ENCODE measurements at regions not wholly inside any gene's neighbourhood (a gene's known extent, or its start where the extent isn't known, plus 50 kb on each side); places are given as distances from the start of the nearest gene placed in this dataset.

GRCh38 chr10:86591436-86591835 lies 62.9 kb upstream of the OPN4 start:
- Histone ChIP-seq H3K4me1 (ENCODE audit: low read depth) (no peaks in the 10 kb centered on the region), H3K4me3 (no peak overlapping the region), H3K36me3 (ENCODE audit: low read depth) (no peaks in the 10 kb centered on the region), H3K9me3 (no peaks in the 10 kb centered on the region)
- ATAC-seq (no peak), DNase-seq (no peak)
- intact Hi-C loops (cut with DNase I, micrococcal nuclease), result no loop called here
- TF ChIP-seq, protein P1, sequence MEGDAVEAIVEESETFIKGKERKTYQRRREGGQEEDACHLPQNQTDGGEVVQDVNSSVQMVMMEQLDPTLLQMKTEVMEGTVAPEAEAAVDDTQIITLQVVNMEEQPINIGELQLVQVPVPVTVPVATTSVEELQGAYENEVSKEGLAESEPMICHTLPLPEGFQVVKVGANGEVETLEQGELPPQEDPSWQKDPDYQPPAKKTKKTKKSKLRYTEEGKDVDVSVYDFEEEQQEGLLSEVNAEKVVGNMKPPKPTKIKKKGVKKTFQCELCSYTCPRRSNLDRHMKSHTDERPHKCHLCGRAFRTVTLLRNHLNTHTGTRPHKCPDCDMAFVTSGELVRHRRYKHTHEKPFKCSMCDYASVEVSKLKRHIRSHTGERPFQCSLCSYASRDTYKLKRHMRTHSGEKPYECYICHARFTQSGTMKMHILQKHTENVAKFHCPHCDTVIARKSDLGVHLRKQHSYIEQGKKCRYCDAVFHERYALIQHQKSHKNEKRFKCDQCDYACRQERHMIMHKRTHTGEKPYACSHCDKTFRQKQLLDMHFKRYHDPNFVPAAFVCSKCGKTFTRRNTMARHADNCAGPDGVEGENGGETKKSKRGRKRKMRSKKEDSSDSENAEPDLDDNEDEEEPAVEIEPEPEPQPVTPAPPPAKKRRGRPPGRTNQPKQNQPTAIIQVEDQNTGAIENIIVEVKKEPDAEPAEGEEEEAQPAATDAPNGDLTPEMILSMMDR (IDR thresholded peaks at IDR 0.05), result no peak

GRCh38 chr10:86592413-86592812 lies 61.9 kb upstream of the OPN4 start:
- Histone ChIP-seq H3K9me3 (no peaks in the 10 kb centered on the region), H3K4me1 (ENCODE audit: low read depth) (no peaks in the 10 kb centered on the region), H3K4me3 (no peak overlapping the region), H3K36me3 (ENCODE audit: low read depth) (no peaks in the 10 kb centered on the region)
- TF ChIP-seq, protein P1 (IDR thresholded peaks at IDR 0.05), result no peak
- DNase-seq (peak in 1 of 3 donors; percentile 36), ATAC-seq (peak; percentile 86)
- intact Hi-C loops (cut with DNase I, micrococcal nuclease), result no loop called here

- no peak overlapping the region for H3K4me3 ChIP-seq
- DNase-seq (no peak), ATAC-seq (no peak)
- H3K4me1 ChIP-seq (ENCODE audit: low read depth), result no peaks in the 10 kb centered on the region
- intact Hi-C loops (cut with DNase I, micrococcal nuclease), result no loop called here
- no peaks in the 10 kb centered on the region for H3K9me3 ChIP-seq
- H3K36me3 ChIP-seq (ENCODE audit: low read depth), result no peaks in the 10 kb centered on the region
- TF ChIP-seq, protein P1 (IDR thresholded peaks at IDR 0.05), result no peak
Observed at GRCh38 chr10:86594535-86594934, 59.8 kb upstream of the OPN4 start.

GRCh38 chr10:86595496-86595895 lies 58.9 kb upstream of the OPN4 start:
- peaks cover 6% of the 10 kb centered on the region for H3K4me1 ChIP-seq (ENCODE audit: low read depth)
- H3K9me3 ChIP-seq, result no peaks in the 10 kb centered on the region
- DNase-seq (no peak), ATAC-seq (no peak)
- no peak overlapping the region for H3K4me3 ChIP-seq
- H3K36me3 ChIP-seq (ENCODE audit: low read depth), result no peaks in the 10 kb centered on the region
- intact Hi-C loops (cut with DNase I, micrococcal nuclease), result no loop called here
- TF ChIP-seq, protein P1 (IDR thresholded peaks at IDR 0.05), result no peak

DNA sequence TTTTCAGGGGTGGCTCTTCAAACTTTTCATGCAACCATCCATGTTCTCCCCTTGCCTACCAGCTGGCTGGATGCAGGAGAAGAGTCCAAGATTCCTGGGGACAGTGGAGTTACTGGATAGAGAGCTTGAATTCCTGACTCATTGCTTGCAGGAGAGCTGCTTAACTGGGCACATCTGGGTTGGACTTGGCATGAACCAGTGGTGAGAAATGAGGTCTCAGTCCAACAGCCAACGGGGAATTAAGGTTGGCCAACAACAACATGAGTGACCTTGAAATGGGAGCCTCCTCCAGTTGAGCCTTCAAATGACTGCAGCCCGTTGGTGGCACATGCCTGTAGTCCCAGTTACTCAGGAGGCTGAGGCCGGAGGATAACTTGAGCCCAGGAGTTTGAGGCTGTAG lies 58.1 kb upstream of the OPN4 start:
- H3K36me3 ChIP-seq (ENCODE audit: low read depth), result no peaks in the 10 kb centered on the region
- H3K9me3 ChIP-seq, result no peaks in the 10 kb centered on the region
- peaks cover 7% of the 10 kb centered on the region for H3K4me1 ChIP-seq (ENCODE audit: low read depth)
- ATAC-seq, result no peak
- no peak for DNase-seq
- intact Hi-C loops (cut with DNase I, micrococcal nuclease), result no loop called here
- no peak overlapping the region for H3K4me3 ChIP-seq
- TF ChIP-seq, protein P1 (IDR thresholded peaks at IDR 0.05), result no peak

- TF ChIP-seq, protein P1 (IDR thresholded peaks at IDR 0.05), result no peak
- intact Hi-C loops (cut with DNase I, micrococcal nuclease), result no loop called here
- Histone ChIP-seq H3K4me1 (ENCODE audit: low read depth) (peaks cover 7% of the 10 kb centered on the region), H3K9me3 (no peaks in the 10 kb centered on the region), H3K4me3 (no peak overlapping the region), H3K36me3 (ENCODE audit: low read depth) (no peaks in the 10 kb centered on the region)
- DNase-seq (no peak), ATAC-seq (no peak)
Observed at GRCh38 chr10:86597306-86597705, 57.0 kb upstream of the OPN4 start.
